Mucosa of rectum (tissue), 2 donors: ENCODE measurements at regions not wholly inside any gene's neighbourhood (a gene's known extent, or its start where the extent isn't known, plus 50 kb on each side); places are given as distances from the start of the nearest gene placed in this dataset.
"Not testable (repeated sequence)": the region's sequence is repeated elsewhere in the genome, so short reads cannot be mapped to it uniquely, and the experiment has no call there.

Experiments used
- H3K27ac ChIP-seq, 2 donors: one replicate each; pipeline ENCODE4 v1.7.0; 2013; ENCODE audit warnings: inconsistent platforms in 2 of 2, low read depth in 2 of 2, low read length in 2 of 2
- H3K27me3 ChIP-seq, 2 donors: one replicate each; pipeline ENCODE4 v1.7.0; 2013; ENCODE audit warnings: low read length in 2 of 2; ENCODE audit not compliant: control insufficient read depth in 2 of 2, insufficient read depth in 2 of 2
- H3K36me3 ChIP-seq, 2 donors: one replicate each; pipeline ENCODE4 v1.7.0; 2013; ENCODE audit warnings: low read length in 2 of 2; ENCODE audit not compliant: control insufficient read depth in 2 of 2, insufficient read depth in 2 of 2
- H3K4me1 ChIP-seq, 2 donors: one replicate each; pipeline ENCODE4 v1.7.0; 2013; ENCODE audit warnings: low read length in 2 of 2, mild to moderate bottlenecking in 1 of 2; ENCODE audit not compliant: control insufficient read depth in 2 of 2, insufficient read depth in 2 of 2
- H3K4me3 ChIP-seq, 2 donors: one replicate each; pipeline ENCODE4 v1.7.0; 2013; ENCODE audit warnings: low read length in 2 of 2
- H3K9ac ChIP-seq, 2 donors: one replicate each; pipeline ENCODE4 v1.7.0; 2013; ENCODE audit warnings: low read length in 2 of 2, low read depth in 1 of 2, mild to moderate bottlenecking in 1 of 2
- H3K9me3 ChIP-seq, 2 donors: one replicate each; pipeline ENCODE4 v1.7.0; 2013; ENCODE audit warnings: low read length in 2 of 2; ENCODE audit not compliant: control insufficient read depth in 2 of 2
- donor health status: healthy.
- donor health status: Normal muscosa, but diverticular disease.

DNA sequence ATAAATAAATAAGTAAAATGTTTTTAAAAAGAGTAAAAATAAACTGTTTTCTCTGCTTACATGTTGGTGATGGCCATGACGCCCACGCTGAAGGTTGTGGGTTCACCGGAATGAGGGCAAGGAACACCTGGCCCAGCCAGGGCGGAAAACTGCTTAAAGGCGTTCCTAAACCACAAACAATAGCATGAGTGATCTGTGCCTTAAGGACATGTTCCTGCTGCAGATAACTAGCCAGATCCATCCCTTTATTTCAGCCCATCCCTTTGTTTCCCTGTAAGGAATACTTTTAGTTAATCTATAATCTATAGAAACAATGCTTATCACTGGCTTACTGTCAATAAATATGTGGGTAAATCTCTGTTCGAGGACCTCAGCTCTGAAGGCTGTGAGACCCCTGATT, 63.3 kb upstream of the CEP78 start:
- H3K9ac ChIP-seq, H3K4me3 ChIP-seq, H3K27ac ChIP-seq, H3K4me1 ChIP-seq, H3K36me3 ChIP-seq, H3K9me3 ChIP-seq, H3K27me3 ChIP-seq: not testable (repeated sequence)

DNA sequence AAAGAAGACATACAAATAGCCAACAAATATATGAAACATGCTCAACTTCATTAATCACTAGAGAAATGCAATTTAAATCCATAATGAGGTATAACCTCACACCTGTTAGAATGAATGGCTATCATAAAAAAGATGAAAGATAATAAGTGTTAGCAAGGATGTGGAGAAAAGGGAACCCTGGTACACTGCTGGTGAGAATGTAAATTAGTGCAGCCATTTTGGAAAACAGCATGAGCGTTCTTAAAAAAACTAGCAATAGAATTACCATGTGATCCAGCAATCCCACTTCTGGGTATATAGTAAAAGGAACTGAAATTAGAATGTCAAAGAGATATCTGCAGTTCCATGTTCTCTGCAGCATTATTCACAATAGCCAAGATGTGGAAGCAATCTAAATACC, 64.2 kb upstream of the CEP78 start:
- Histone ChIP-seq H3K27ac (no peak overlapping the region), H3K4me3 (no peak overlapping the region), H3K9ac (no peak overlapping the region), H3K4me1 (no peaks in the 10 kb centered on the region), H3K36me3 (no peaks in the 10 kb centered on the region), H3K27me3 (no peaks in the 10 kb centered on the region), H3K9me3 (no peaks in the 10 kb centered on the region)

DNA sequence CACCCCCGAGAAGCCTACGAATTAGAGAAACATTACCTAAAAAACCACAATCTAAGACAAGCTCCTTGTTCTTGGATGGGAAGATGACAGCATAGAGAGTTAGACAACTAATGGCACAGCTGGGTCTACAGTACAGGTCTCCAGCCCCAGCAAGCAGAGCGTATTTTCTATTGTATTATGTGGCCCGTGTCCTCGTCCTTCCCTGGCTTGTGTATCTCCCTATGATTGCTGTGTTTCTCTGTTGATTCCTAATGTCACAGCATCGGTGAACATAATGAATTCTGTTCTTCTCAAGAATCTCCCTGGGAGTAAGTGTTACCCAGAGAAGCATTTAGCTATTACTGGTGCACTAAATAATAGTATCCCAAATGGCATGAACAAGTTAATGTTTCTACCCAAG, 66.8 kb upstream of the CEP78 start:
- Histone ChIP-seq H3K27ac (no peak overlapping the region), H3K27me3 (no peaks in the 10 kb centered on the region), H3K4me3 (no peak overlapping the region), H3K4me1 (no peaks in the 10 kb centered on the region), H3K9me3 (no peaks in the 10 kb centered on the region), H3K9ac (no peak overlapping the region), H3K36me3 (no peaks in the 10 kb centered on the region)

DNA sequence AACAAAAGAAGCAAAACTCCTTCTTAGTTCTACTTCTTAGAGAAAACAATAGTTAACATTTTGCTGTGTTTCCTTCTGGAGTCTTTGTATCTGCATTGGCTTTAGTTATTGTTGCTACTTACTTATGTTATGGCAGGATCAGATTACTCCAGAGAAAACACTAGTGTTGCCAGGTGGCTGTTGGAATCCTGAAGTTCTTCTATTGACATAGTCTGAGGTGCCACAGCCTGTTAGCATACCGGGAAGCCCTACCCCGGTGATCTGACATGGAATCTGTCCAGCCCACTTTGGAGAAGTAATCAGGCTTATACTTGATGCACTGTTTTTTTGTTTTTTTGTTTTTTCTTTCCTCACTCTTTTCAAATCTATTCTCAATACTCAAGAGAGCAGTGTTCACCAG, 68.5 kb upstream of the CEP78 start:
- H3K27ac ChIP-seq = no peak overlapping the region
- no peak overlapping the region for H3K4me3 ChIP-seq
- no peaks in the 10 kb centered on the region for H3K4me1 ChIP-seq
- H3K27me3 ChIP-seq = no peaks in the 10 kb centered on the region
- H3K36me3 ChIP-seq = no peaks in the 10 kb centered on the region
- H3K9ac ChIP-seq = no peak overlapping the region
- H3K9me3 ChIP-seq = no peaks in the 10 kb centered on the region

DNA sequence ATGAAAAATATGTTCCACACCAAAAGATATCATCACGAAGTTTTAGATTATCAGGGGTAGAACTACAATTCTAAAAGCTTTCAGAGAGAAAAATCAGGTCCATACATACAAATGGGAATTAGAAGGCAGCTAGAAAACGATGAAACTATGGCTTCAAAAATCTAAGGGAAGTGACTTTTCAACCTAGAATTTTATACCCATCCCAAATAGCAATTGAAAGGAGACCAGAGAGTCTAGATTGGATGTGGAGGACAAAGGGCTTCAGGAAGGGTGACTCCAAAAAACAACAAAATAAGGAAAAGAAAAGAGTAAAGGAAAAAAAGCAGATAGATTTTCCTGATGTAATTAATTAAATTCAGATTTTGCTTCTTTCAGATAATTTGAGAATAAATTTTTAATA, 72.0 kb upstream of the CEP78 start:
- Histone ChIP-seq H3K36me3 (no peaks in the 10 kb centered on the region), H3K4me3 (no peak overlapping the region), H3K9ac (no peak overlapping the region), H3K27me3 (no peaks in the 10 kb centered on the region), H3K27ac (no peak overlapping the region), H3K9me3 (no peaks in the 10 kb centered on the region), H3K4me1 (no peaks in the 10 kb centered on the region)

DNA sequence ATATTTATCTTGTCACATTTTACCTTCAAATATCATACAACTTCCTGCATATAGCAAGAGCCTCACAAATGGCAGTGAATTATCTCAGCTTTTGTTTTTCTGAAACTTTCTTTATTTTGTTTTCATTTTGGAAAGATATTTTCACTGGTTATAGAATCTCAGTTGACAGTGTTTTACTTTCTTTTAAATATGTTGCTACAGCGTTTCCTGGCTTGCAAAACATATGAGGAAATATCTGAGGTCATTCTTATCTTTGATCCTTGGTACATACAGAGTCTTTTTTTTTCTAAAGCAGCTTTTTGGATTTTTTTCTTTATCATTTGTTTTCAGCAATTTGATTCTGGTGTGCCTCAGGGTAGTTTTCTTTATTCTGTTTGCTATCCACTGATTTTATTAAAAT, 77.6 kb upstream of the CEP78 start:
- H3K9me3 ChIP-seq = no peaks in the 10 kb centered on the region
- no peak overlapping the region for H3K9ac ChIP-seq
- no peak overlapping the region for H3K4me3 ChIP-seq
- H3K27ac ChIP-seq = no peak overlapping the region
- no peaks in the 10 kb centered on the region for H3K4me1 ChIP-seq
- H3K27me3 ChIP-seq = no peaks in the 10 kb centered on the region
- H3K36me3 ChIP-seq = no peaks in the 10 kb centered on the region

DNA sequence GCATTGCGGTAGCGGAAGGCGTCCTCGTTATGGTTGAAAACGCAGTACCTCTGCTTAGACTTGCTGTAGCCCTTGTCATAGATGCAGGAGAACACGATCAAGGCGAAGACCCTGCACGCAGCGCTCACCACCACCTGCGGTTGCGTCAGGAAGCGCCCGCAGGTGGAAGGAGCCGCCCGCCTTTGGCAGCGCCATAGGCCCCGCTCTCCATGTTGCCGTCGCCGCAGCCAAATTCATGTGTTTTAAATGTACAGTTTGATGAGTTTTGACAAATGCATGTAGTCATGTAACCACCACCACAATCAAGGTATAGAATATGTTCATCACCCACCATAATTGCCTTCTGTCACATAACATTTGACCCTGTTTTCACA, 84.9 kb upstream of the CEP78 start:
- Histone ChIP-seq H3K9me3 (no peaks in the 10 kb centered on the region), H3K4me1 (no peaks in the 10 kb centered on the region), H3K27me3 (no peaks in the 10 kb centered on the region), H3K36me3 (no peaks in the 10 kb centered on the region), H3K27ac (no peak overlapping the region), H3K4me3 (no peak overlapping the region), H3K9ac (no peak overlapping the region)

DNA sequence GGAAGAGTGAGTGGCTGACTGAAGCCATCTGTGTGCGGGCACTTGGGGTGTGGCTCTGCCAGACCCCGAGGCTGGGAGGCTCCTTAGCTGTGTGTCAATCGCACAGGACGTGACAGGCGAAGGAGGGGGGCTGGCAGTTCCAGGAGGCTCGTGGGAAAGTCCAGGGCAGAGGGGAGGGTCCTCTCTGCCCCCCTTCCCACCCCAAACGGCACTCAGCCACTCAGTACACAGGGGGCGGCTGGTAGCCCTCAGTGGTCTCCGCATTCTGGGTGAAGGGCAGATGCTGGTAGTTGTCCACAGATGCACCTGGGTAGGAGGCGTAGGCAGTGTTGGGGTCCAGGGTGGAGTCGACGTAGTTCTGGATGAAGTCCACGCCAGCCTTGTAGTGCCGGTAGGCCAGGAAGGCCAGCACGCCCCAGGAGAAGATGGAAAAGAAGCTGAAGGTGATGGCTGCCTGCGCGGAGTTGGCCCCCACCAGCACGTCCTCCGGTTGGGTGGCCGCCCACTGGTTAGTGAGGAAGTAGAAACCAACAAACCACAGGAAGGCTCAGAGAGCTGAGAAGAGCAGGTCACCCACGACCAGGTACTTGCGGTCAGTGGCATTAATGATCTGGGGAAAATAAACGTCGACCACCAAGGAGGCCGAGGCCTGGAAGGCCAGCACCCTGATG, 85.4 kb upstream of the CEP78 start:
- Histone ChIP-seq H3K4me1 (no peaks in the 10 kb centered on the region), H3K36me3 (no peaks in the 10 kb centered on the region), H3K9me3 (no peaks in the 10 kb centered on the region), H3K27me3 (no peaks in the 10 kb centered on the region), H3K27ac (no peak overlapping the region), H3K4me3 (no peak overlapping the region), H3K9ac (no peak overlapping the region)

DNA sequence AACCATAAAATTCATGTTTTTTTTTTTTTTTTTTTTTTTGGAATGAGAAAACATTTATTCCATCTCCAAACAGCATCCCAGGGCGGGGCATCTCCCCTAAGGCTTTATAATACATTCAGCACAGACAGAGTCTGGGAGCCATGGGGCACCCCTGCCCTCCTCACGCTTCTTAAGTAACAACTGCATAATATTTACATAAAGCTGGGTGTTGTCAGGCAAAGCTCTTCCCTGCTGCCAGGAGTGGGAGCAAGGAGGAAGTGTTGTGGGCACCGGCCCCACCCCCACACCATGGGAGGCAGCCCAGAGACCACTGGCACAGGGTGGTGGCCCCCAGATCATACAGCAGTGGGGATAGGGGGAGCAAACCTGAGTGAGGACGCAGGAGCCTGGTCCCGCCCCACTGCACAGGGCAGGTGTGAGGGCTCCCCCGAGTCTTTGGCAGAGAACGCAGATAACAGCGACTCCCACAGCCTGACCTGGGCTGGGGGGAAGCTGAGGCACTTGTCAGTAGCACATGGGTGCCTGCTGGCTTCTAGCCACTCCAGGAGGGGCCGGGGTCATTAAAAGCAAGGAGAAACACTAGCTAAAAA, 86.1 kb upstream of the CEP78 start:
- H3K36me3 ChIP-seq = no peaks in the 10 kb centered on the region
- no peaks in the 10 kb centered on the region for H3K27me3 ChIP-seq
- no peak overlapping the region for H3K27ac ChIP-seq
- no peak overlapping the region for H3K9ac ChIP-seq
- H3K9me3 ChIP-seq = no peaks in the 10 kb centered on the region
- H3K4me1 ChIP-seq = no peaks in the 10 kb centered on the region
- H3K4me3 ChIP-seq = no peak overlapping the region

DNA sequence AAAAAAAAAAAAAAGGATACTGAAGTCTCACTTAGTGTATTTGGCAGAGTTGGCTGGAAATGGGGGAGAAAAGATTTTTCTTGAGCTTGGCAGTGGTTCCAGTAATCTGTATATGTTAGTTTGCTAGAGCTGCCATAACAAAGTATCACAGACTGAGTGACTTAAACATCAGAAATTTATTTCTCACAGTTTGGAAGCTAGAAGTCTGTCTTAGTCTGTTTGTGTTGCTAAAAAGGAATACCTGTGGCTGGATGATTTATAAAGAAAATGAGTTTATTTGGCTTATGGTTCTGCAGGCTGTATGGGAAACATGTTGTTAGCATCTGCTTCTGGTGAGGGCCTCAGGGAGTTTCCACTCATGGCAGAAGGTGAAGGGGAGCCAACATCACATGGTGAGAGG, 89.6 kb upstream of the CEP78 start:
- Histone ChIP-seq H3K27ac (no peak overlapping the region), H3K27me3 (no peaks in the 10 kb centered on the region), H3K9me3 (no peaks in the 10 kb centered on the region), H3K9ac (no peak overlapping the region), H3K4me1 (no peaks in the 10 kb centered on the region), H3K4me3 (no peak overlapping the region), H3K36me3 (no peaks in the 10 kb centered on the region)
